ENCODE measurements at regions not wholly inside any gene's neighbourhood (a gene's known extent, or its start where the extent isn't known, plus 50 kb on each side); places are given as distances from the start of the nearest gene placed in this dataset.
A peak's percentile ranks its signal among the peaks of the same experiment; 100 is the strongest.

GRCh38 chr11:129324533-129325175 lies 51.0 kb upstream of the BARX2 start (continued):
- TF ChIP-seq ZBTB43 (CRISPR knock-in tag; conservative IDR thresholded peaks at IDR 0.05) (peak; percentile 96), ZNF570 (CRISPR knock-in tag; IDR thresholded peaks at IDR 0.05; ENCODE audit: borderline replicate concordance) (no peak), ZNF530 (CRISPR knock-in tag; IDR thresholded peaks at IDR 0.05; ENCODE audit: low read depth) (no peak), ZNF747 (CRISPR knock-in tag; IDR thresholded peaks at IDR 0.05; ENCODE audit: borderline replicate concordance) (no peak), PRDM4 (CRISPR knock-in tag; IDR thresholded peaks at IDR 0.05; ENCODE audit: borderline replicate concordance) (no peak), CENPX (CRISPR knock-in tag; IDR thresholded peaks at IDR 0.05) (no peak), ZNF549 (CRISPR knock-in tag; IDR thresholded peaks at IDR 0.05) (no peak), ZNF33A (CRISPR knock-in tag; IDR thresholded peaks at IDR 0.05; ENCODE audit: borderline replicate concordance) (no peak), CREB3 (CRISPR knock-in tag; IDR thresholded peaks at IDR 0.05) (no peak), ZNF878 (CRISPR knock-in tag; IDR thresholded peaks at IDR 0.05) (no peak), POLR2AphosphoS2 (IDR thresholded peaks at IDR 0.05; ENCODE audit: low read depth, low read length) (no peak), TBX2 (CRISPR knock-in tag; IDR thresholded peaks at IDR 0.05; ENCODE audit: borderline replicate concordance) (peak; percentile 86; the same call in 1 of the 2 replicates), U2AF1 (optimal IDR thresholded peaks at IDR 0.05; ENCODE audit: low read depth, low read length) (peak; percentile 89), ZNF251 (CRISPR knock-in tag; IDR thresholded peaks at IDR 0.05) (no peak), ATF3 (CRISPR knock-in tag; IDR thresholded peaks at IDR 0.05) (peak; percentile 45; the same call in 1 of the 2 replicates), PHF8 (CRISPR knock-in tag; IDR thresholded peaks at IDR 0.05) (0 out of 2 replicates have a peak, but pooled peaks have one; percentile 18), ATAD3A (CRISPR knock-in tag; IDR thresholded peaks at IDR 0.05) (no peak), ZNF281 (CRISPR knock-in tag; IDR thresholded peaks at IDR 0.05; ENCODE audit: borderline replicate concordance) (peak; percentile 44; the same call in 1 of the 2 replicates), PREB (CRISPR knock-in tag; IDR thresholded peaks at IDR 0.05) (no peak), KDM2A (CRISPR knock-in tag; IDR thresholded peaks at IDR 0.05; ENCODE audit: borderline replicate concordance, low read depth) (peak; percentile 68), ZBTB42 (CRISPR knock-in tag; IDR thresholded peaks at IDR 0.05) (no peak)

All from HepG2 (cell line).